ENCODE measurements at regions not wholly inside any gene's neighbourhood (a gene's known extent, or its start where the extent isn't known, plus 50 kb on each side); places are given as distances from the start of the nearest gene placed in this dataset.

DNA sequence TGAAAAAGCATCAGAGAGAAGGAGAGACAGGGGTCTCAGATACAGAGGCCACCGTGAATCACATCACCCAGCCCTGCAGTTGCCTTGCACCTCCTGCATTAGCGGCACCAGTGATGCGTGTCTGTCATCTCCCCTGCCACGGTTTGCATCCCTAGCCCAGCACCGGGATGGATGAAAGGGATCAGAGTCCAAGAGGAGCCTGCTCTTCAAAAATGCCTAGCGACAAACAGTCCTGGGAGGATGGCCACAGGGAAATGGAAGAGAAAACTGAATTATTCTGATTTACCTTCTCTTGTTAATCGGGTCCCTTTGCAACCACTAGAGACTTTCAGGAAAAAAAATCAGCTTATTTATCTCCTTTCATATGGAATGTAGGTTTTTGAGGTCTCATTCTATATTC lies 495.6 kb upstream of the KIRREL3 start:
- TF ChIP-seq POLR2A (IDR thresholded peaks at IDR 0.05; ENCODE audit: low read depth, low read length) (no peak), POLR2AphosphoS5 (IDR thresholded peaks at IDR 0.05; ENCODE audit: low read depth, low read length) (no peak)
